HG03432 (cell line): ENCODE measurements at regions not wholly inside any gene's neighbourhood (a gene's known extent, or its start where the extent isn't known, plus 50 kb on each side); places are given as distances from the start of the nearest gene placed in this dataset.

ENCODE experiments used
- ATAC-seq: cut with Tn5 transposase; IDR thresholded peaks from one replicate; pipeline ENCODE4 v1.9.1; 2021; ENCODE audit warnings: mild to moderate bottlenecking, moderate library complexity; ENCODE audit not compliant: unreplicated experiment

DNA sequence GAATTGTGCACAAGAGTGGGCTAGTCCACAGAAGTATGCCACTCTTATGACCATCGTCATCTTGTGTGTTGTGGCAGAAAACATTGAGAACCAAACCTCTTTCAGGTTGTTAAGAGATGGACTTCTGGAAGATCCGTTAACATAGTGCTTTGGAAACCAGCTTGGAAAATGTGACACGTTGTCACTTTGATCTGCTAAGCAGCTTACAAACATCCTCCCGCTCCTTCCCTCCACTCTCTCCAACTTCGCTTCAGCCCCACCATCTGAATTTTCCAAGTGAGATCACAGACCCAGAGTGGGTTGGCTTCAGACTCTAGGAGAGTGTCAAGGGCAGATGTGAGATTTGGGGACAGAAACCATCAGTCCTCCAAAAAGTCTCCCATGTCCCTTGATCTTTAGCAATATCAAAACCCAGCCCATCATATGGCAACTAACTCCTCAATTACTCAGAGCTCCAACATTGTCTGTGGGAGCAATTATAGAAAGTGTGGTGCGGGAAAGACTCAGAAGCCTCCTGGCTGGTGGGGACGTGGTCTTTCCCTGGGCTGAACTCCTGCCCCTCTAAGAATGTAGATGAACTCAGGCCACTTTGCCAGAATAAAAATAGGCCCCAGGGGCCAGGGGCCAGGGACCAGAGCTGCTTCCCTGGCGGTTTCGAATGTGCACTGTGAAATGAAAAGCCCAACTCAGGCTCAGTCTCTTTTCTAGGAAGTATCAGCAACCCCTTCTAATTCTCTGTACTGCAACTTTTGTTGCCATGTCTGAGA is 129.5 kb downstream of the SLC38A6 start:
- ATAC-seq: no peak

- ATAC-seq: no peak
These were observed 128.2 kb downstream of the SLC38A6 start for GRCh38 chr14:61109288-61109687.

DNA sequence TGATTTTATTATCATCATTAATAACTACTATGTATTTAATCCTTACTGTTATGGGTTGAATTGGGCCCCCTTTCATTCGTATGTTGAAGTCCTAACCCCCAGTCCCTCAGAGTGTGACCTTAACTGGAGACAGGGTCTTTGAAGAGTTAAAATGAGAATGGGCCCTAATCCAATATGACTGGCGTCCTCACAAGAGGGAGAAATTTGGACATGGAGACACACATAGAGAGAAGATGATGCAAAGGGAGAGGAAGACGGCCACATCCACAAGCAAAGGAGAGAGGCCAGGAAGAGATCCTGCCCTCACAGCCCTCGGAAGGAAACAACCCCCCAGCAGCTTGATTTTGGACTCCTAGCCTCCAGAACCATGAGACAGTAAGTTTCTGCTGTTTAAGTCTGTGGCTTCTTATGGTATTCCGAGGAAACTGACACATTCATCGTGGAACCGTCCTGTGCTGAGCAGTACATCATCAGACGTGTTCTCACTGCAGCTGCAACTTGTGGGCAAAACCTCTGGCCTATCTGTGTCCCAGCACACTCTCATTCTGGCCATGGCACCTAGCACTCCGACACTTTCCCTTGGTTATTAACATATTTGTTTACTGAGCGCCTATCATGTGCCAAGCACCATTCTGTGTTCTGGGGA is 127.6 kb downstream of the SLC38A6 start:
- ATAC-seq: no peak

DNA sequence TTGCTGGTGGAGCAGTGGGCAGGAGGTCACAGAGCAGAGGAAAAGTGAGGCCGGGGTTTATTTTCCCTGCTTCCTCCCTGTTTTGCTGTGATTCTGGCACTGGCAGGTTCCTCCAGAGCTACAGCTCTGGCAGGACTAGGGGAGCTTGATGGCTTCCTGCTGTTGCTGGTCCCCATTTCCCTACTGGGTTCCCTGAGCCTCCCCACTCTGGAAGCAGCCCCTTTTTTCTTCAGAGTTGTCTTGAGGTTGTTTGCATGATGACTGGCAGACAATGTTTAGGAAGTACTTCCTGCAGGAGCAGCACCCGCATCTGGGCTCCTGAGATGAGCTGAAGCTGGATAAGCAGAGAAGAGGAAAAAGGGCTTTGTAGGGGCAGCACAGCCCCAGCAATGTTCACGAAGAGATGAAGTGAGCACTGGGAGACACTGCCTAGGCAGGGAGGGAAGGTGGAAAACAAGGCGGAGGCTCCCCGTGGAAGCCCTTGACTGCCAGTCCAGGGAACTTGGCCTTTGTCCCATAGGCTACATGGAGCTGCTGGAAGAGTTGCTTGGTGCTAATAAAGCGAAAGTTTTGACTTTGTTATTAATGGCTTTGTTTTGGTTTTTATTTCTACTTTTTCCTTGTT is 126.9 kb downstream of the SLC38A6 start:
- ATAC-seq: no peak

- no peak for ATAC-seq
These were observed 126.1 kb downstream of the SLC38A6 start for GRCh38 chr14:61106959-61107641.

GRCh38 chr14:61106271-61106958 is 125.4 kb downstream of the SLC38A6 start:
- no peak for ATAC-seq

GRCh38 chr14:61104358-61104757 is 123.3 kb downstream of the SLC38A6 start:
- ATAC-seq: no peak

DNA sequence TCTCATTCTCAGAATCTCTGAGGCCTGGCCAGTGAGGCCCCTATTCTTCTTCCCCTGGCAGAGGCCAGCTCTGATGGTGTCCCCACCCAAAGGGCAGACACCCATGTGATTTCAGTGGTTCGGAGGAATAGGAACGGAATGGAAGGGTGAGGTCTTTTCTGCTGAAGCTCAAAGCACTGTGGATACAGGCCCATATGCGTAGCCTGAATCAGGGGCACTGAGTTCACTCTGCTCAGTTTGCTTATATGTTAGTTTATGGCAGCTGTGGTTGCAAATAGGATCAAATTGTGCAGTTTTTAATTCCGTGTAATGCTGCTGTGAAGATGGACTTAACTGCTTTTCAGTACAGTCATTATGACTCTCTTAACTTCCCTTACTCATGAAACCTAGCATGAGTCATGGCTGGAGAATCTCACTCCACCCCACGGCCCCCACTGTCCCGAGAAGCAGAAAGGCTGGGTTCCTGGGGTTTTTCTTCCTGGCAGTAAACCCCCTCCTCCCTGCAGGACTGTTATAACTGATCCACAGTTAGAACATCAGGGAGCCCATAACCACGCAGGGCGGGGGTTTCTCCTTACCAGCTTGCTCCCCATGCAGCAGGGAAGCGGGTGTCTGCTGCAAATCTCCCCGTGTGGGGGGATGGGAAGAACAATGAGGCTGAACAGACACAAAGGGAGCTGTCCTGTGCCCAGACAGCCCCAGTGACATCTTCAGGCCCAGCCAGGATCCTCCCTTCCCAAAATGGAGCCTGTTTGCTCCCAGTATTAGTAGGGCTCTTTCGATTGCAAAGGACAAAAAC is 122.7 kb downstream of the SLC38A6 start:
- ATAC-seq: peak; percentile 86

- ATAC-seq: peak; percentile 19
These were observed 121.8 kb downstream of the SLC38A6 start for GRCh38 chr14:61102549-61103466.
